Naive thymus-derived CD4-positive, alpha-beta T cell (primary cell): ENCODE measurements at regions not wholly inside any gene's neighbourhood (a gene's known extent, or its start where the extent isn't known, plus 50 kb on each side); places are given as distances from the start of the nearest gene placed in this dataset.

Experiments
- ATAC-seq: fragments of 150-1000 bp; cut with Tn5 transposase; 2 replicates; pipeline ENCODE4 v1.10.0; 2021; ENCODE audit warnings: mild to moderate bottlenecking, moderate library complexity
- CTCF ChIA-PET: fragments of 350-600 bp; sonication (Branson Sonifier 250); formaldehyde crosslinking; loops from one replicate; lab custom pipeline; 2021; ENCODE audit warnings: antibody characterized with exemption; lab: Charles Lee
- POLR2A ChIA-PET: fragments of 350-600 bp; sonication (Branson Sonifier 250); formaldehyde crosslinking; loops from one replicate; lab custom pipeline; 2021; ENCODE audit warnings: antibody characterized with exemption, inconsistent platforms; lab: Charles Lee
- DNase-seq, 9 donors: peaks; one replicate each; pipeline versions ENCODE4 v3.0.0 to v3.0.0-alpha.2; 2020 to 2022; ENCODE audit warnings: mixed read lengths in 1 of 9
- H3K27ac ChIP-seq: one replicate; pipeline ENCODE4 v1.7.0; 2013; ENCODE audit warnings: mild to moderate bottlenecking, low read depth, low read length, moderate library complexity
- H3K27me3 ChIP-seq, 2 donors: one replicate each; pipeline ENCODE4 v1.7.0; 2013; ENCODE audit warnings: low read length in 2 of 2, mild to moderate bottlenecking in 2 of 2, moderate library complexity in 2 of 2; ENCODE audit not compliant: control insufficient read depth in 2 of 2, insufficient read depth in 2 of 2
- H3K36me3 ChIP-seq, 3 experiments: 1 replicate in 2 of 3; 2 replicates in 1 of 3; pipeline ENCODE4 v1.7.0; 2013; ENCODE audit warnings: low read length in 3 of 3, mild to moderate bottlenecking in 3 of 3, moderate library complexity in 1 of 3; ENCODE audit not compliant: insufficient read depth in 3 of 3, control insufficient read depth in 2 of 3
- H3K4me1 ChIP-seq, 2 donors: one replicate each; pipeline ENCODE4 v1.7.0; 2013; ENCODE audit warnings: low read length in 2 of 2, mild to moderate bottlenecking in 2 of 2, moderate library complexity in 1 of 2; ENCODE audit not compliant: control insufficient read depth in 2 of 2, insufficient read depth in 2 of 2
- H3K4me3 ChIP-seq: 2 replicates; pipeline ENCODE4 v1.7.0; 2013; ENCODE audit warnings: mild to moderate bottlenecking, low read length
- H3K9me3 ChIP-seq, 3 experiments: 1 replicate in 2 of 3; 2 replicates in 1 of 3; pipeline ENCODE4 v1.7.0; 2013; ENCODE audit warnings: low read length in 3 of 3; ENCODE audit not compliant: control insufficient read depth in 2 of 3
- H3K27ac Mint-ChIP-seq, 9 donors: one replicate each; pipeline ENCODE4 v1.8.0; 2020 to 2022; ENCODE audit warnings: mixed read lengths in 9 of 9, mild to moderate bottlenecking in 8 of 9, moderate library complexity in 5 of 9, inconsistent platforms in 2 of 9
- H3K27me3 Mint-ChIP-seq, 5 donors: one replicate each; pipeline ENCODE4 v1.8.0; 2021 to 2022; ENCODE audit warnings: mixed read lengths in 5 of 5, mild to moderate bottlenecking in 1 of 5
- H3K36me3 Mint-ChIP-seq, 5 donors: one replicate each; pipeline ENCODE4 v1.8.0; 2020 to 2022; ENCODE audit warnings: mixed read lengths in 5 of 5, mild to moderate bottlenecking in 3 of 5, inconsistent platforms in 1 of 5
- H3K4me1 Mint-ChIP-seq, 7 donors: one replicate each; pipeline ENCODE4 v1.8.0; 2020 to 2022; ENCODE audit warnings: mixed read lengths in 7 of 7, mild to moderate bottlenecking in 3 of 7, inconsistent platforms in 1 of 7
- H3K4me3 Mint-ChIP-seq, 10 donors: one replicate each; pipeline ENCODE4 v1.8.0; 2020 to 2022; ENCODE audit warnings: mild to moderate bottlenecking in 10 of 10, mixed read lengths in 10 of 10, moderate library complexity in 6 of 10, inconsistent platforms in 2 of 10
- H3K9me3 Mint-ChIP-seq, 11 donors: one replicate each; pipeline ENCODE4 v1.8.0; 2020 to 2022; ENCODE audit warnings: mixed read lengths in 11 of 11, mild to moderate bottlenecking in 4 of 11, inconsistent platforms in 1 of 11, moderate library complexity in 1 of 11
- intact Hi-C, 2 donors: fragments of 100-400 bp; cut with micrococcal nuclease; formaldehyde crosslinking; loops; one replicate each; pipeline ENCODE4 v1.15.1; 2023

DNA sequence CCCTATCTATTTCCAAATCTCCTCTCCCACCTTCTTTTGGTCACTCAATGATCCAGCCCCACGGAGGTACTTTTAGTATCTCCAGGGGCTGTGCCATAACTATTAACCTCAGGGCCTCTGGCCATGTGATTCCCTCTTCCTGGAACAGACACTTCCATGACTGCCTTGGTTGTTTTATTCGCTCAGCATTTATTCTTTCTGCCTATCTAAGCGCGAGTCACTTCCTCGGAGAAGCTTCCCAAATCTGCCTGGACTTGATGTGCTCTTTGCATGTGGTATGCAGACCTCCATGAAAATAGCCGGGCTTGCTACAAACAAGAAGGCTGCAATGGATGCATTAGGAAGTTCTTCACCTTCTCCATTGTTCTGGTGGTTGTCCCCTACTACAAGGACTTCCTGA, 939.0 kb upstream of the TMEM132C start:
- peaks cover 0 to 5% (median 0%) of the 10 kb centered on the region in 5 donors for H3K27me3 Mint-ChIP-seq
- no peak overlapping the region for H3K27ac Mint-ChIP-seq
- intact Hi-C loops: no loop called here
- Histone ChIP-seq H3K9me3 (no peaks in the 10 kb centered on the region), H3K27me3 (no peaks in the 10 kb centered on the region), H3K4me3 (no peak overlapping the region), H3K36me3 (no peaks in the 10 kb centered on the region), H3K27ac (no peak overlapping the region), H3K4me1 (no peaks in the 10 kb centered on the region)
- H3K36me3 Mint-ChIP-seq: no peaks in the 10 kb centered on the region
- DNase-seq: no peak
- H3K4me3 Mint-ChIP-seq: no peak overlapping the region
- peaks cover 0 to 6% (median 0%) of the 10 kb centered on the region in 11 donors for H3K9me3 Mint-ChIP-seq
- CTCF ChIA-PET: no interaction called here
- POLR2A ChIA-PET: no interaction called here
- no peaks in the 10 kb centered on the region for H3K4me1 Mint-ChIP-seq
- no peak for ATAC-seq

DNA sequence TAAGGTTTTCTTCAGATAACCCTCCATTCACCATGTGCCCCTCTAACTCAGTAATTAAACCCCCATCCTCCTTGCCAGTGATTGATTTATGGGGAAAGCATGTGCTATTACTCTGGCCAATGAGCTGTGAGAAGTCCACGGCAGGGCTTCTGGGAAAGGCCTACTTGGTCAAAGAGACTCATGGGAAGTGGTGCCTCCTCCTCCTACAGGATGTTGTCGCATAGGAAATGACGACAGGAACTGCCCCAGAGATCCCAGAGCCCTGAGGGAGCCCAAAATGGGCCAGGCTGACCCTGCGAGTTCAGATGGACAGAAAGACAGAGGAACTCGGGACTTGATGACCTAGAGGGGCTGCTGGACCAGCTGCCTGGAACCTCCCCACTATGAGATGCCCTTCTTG, 938.1 kb upstream of the TMEM132C start:
- Mint-ChIP-seq H3K36me3 (no peaks in the 10 kb centered on the region), H3K4me1 (no peaks in the 10 kb centered on the region), H3K27ac (no peak overlapping the region), H3K27me3 (peaks cover 0 to 5% (median 0%) of the 10 kb centered on the region in 5 donors), H3K9me3 (peaks cover 0 to 6% (median 0%) of the 10 kb centered on the region in 11 donors), H3K4me3 (no peak overlapping the region)
- no peaks in the 10 kb centered on the region for H3K36me3 ChIP-seq
- H3K9me3 ChIP-seq: no peaks in the 10 kb centered on the region
- no peaks in the 10 kb centered on the region for H3K27me3 ChIP-seq
- no peak overlapping the region for H3K4me3 ChIP-seq
- ATAC-seq (no peak), DNase-seq (no peak)
- ChIA-PET CTCF (no interaction called here), POLR2A (no interaction called here)
- intact Hi-C loops: no loop called here
- H3K27ac ChIP-seq: no peak overlapping the region
- H3K4me1 ChIP-seq: no peaks in the 10 kb centered on the region

DNA sequence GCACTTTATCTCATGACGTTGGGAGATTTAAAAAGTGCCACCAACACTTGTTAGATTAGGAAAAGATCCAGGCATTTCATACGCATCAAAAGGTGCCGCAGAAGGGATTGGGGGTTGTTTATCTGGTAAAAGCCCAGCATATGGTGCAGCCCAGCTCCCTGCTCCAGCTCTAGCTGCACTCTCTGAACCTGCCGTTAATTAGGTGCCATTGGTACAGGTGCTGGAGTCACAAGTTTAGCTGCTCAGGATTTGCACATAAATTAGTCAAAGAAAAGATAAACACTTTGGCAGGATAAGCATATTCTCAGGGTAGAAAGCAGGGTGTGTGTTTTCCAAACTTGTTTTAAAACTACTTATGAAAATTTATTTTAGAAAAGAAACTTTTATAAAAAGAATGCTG, 932.6 kb upstream of the TMEM132C start:
- POLR2A ChIA-PET: no interaction called here
- ATAC-seq (no peak), DNase-seq (no peak)
- Histone ChIP-seq H3K9me3 (no peaks in the 10 kb centered on the region), H3K27ac (no peak overlapping the region), H3K4me3 (no peak overlapping the region), H3K4me1 (no peaks in the 10 kb centered on the region), H3K27me3 (no peaks in the 10 kb centered on the region), H3K36me3 (no peaks in the 10 kb centered on the region)
- Mint-ChIP-seq H3K9me3 (peaks cover 0 to 3% (median 0%) of the 10 kb centered on the region in 11 donors), H3K4me3 (no peak overlapping the region), H3K27ac (no peak overlapping the region), H3K36me3 (no peaks in the 10 kb centered on the region), H3K4me1 (no peaks in the 10 kb centered on the region), H3K27me3 (peaks cover 0 to 13% (median 6%) of the 10 kb centered on the region in 5 donors)
- CTCF ChIA-PET: no interaction called here
- intact Hi-C loops: no loop called here

DNA sequence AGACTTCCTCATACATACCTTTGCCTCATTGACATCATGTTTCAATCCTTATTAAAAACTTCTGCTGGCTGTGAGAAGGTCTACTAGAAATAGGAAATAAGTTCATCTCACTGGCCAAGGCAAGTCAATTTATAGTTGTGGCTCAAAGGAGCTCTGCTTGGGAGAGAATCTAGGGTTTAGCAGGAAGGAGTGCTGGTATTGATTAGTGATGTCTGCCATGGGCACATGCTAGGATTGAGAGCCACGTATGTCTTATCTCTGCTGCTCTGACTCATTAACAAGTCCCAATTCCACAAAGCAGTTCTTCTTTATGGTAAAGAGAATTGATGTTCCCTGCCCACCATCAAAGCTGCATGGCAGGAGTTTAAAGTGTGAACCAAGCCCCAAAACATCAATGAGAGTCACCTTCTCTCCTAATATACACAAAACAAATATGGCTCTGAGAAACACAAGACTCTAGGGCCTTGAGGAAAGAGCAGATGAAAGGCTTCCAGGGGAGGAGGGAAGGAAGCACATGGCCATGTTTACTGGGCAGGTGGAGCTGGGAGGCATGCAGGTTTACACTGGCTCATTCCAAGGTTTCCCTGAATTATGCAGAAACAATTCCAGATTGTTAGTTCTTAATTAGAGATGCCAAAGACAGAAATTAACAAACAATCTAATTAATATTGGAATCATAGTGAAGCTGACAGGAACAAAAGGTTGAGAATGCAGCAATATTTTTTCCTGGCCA, 931.9 kb upstream of the TMEM132C start:
- Mint-ChIP-seq H3K27ac (no peak overlapping the region), H3K36me3 (no peaks in the 10 kb centered on the region), H3K4me3 (no peak overlapping the region), H3K4me1 (no peaks in the 10 kb centered on the region), H3K9me3 (peaks cover 0 to 4% (median 0%) of the 10 kb centered on the region in 11 donors), H3K27me3 (peaks cover 0 to 13% (median 8%) of the 10 kb centered on the region in 5 donors)
- H3K4me3 ChIP-seq: no peak overlapping the region
- ChIA-PET POLR2A (no interaction called here), CTCF (no interaction called here)
- H3K27ac ChIP-seq: no peak overlapping the region
- H3K4me1 ChIP-seq: no peaks in the 10 kb centered on the region
- ATAC-seq: no peak
- no peaks in the 10 kb centered on the region for H3K36me3 ChIP-seq
- no peaks in the 10 kb centered on the region for H3K27me3 ChIP-seq
- no peaks in the 10 kb centered on the region for H3K9me3 ChIP-seq
- DNase-seq: no peak
- intact Hi-C loops: no loop called here

DNA sequence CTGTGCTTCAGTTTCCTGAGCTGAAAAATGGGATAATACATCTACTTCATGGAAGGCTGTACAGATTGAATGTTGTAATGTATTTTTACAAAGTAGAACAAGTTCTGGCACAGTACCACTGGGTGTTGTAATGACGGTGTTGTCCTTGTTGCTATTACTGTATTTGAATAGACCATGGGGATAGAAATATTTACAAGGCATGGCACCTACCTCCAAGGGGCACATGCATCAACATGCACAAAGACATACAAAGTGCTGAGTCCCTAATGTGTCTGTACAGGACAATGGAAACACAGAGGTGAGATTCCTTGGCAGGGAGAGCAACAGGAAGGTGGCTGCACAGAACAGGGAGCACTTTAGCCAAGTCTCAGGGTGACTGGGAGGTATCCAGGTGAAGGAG, 930.6 kb upstream of the TMEM132C start:
- H3K27me3 Mint-ChIP-seq: peaks cover 0 to 13% (median 8%) of the 10 kb centered on the region in 5 donors
- Histone ChIP-seq H3K4me1 (no peaks in the 10 kb centered on the region), H3K27ac (no peak overlapping the region), H3K9me3 (no peaks in the 10 kb centered on the region), H3K4me3 (no peak overlapping the region), H3K27me3 (no peaks in the 10 kb centered on the region), H3K36me3 (no peaks in the 10 kb centered on the region)
- no peak overlapping the region for H3K4me3 Mint-ChIP-seq
- peaks cover 0 to 6% (median 0%) of the 10 kb centered on the region in 11 donors for H3K9me3 Mint-ChIP-seq
- POLR2A ChIA-PET: no interaction called here
- no peaks in the 10 kb centered on the region for H3K4me1 Mint-ChIP-seq
- DNase-seq (no peak), ATAC-seq (no peak)
- no peak overlapping the region for H3K27ac Mint-ChIP-seq
- CTCF ChIA-PET: no interaction called here
- H3K36me3 Mint-ChIP-seq: no peaks in the 10 kb centered on the region
- intact Hi-C loops: no loop called here

DNA sequence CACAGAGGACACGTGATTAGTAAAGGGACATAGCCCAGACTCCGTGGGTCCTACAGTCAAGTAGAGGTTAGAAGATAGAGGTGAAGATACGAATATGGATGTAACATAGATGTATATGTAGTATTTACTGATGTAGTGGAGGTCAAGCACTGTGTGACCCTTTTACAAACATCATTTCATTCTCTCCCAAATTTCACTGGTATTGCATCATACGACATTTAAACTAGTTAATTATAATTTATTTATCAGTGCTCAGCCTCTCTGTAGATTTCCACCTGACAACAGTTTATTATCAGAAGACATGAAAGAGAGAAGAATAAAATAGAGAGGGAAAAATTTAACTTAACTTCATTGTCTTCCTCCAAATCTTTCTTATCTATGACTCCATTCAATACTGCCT, 927.9 kb upstream of the TMEM132C start:
- H3K27me3 ChIP-seq: no peaks in the 10 kb centered on the region
- Mint-ChIP-seq H3K4me1 (no peaks in the 10 kb centered on the region), H3K36me3 (no peaks in the 10 kb centered on the region), H3K27ac (no peak overlapping the region), H3K9me3 (peaks cover 0 to 5% (median 0%) of the 10 kb centered on the region in 11 donors), H3K4me3 (no peak overlapping the region), H3K27me3 (peaks cover 0 to 15% (median 7%) of the 10 kb centered on the region in 5 donors)
- intact Hi-C loops: no loop called here
- H3K27ac ChIP-seq: no peak overlapping the region
- H3K36me3 ChIP-seq: no peaks in the 10 kb centered on the region
- POLR2A ChIA-PET: no interaction called here
- DNase-seq (no peak), ATAC-seq (no peak)
- H3K4me3 ChIP-seq: no peak overlapping the region
- CTCF ChIA-PET: no interaction called here
- no peaks in the 10 kb centered on the region for H3K9me3 ChIP-seq
- H3K4me1 ChIP-seq: no peaks in the 10 kb centered on the region

DNA sequence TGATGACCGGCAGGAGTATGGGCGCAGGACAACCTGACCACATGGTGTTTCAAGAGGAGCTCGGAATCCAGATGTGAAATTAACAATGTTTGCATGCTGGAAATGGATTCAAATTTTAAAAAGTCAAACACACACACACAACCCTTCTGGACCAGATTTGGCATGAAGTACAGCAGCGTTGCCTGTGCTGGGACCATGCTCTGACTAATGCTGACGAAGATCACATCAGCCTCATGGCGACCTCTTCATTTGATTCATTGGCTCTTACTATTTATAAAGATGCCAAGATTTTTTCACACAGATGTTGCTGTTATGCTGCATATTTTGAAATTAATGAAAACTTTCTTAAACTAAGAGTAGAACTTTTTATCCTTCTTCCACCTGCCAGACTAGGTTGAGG, 926.6 kb upstream of the TMEM132C start:
- Histone ChIP-seq H3K4me1 (no peaks in the 10 kb centered on the region), H3K27me3 (no peaks in the 10 kb centered on the region), H3K4me3 (no peak overlapping the region), H3K27ac (no peak overlapping the region), H3K9me3 (no peaks in the 10 kb centered on the region), H3K36me3 (no peaks in the 10 kb centered on the region)
- DNase-seq (no peak), ATAC-seq (no peak)
- Mint-ChIP-seq H3K36me3 (no peaks in the 10 kb centered on the region), H3K27ac (no peak overlapping the region), H3K4me3 (no peak overlapping the region), H3K9me3 (peaks cover 0 to 3% (median 0%) of the 10 kb centered on the region in 11 donors), H3K27me3 (peaks cover 0 to 14% (median 6%) of the 10 kb centered on the region in 5 donors), H3K4me1 (peaks cover 0 to 1% (median 0%) of the 10 kb centered on the region in 7 donors)
- POLR2A ChIA-PET: no interaction called here
- intact Hi-C loops: no loop called here
- CTCF ChIA-PET: no interaction called here
